ENCODE measurements at regions not wholly inside any gene's neighbourhood (a gene's known extent, or its start where the extent isn't known, plus 50 kb on each side); places are given as distances from the start of the nearest gene placed in this dataset.
A peak's percentile ranks its signal among the peaks of the same experiment; 100 is the strongest.

- Histone ChIP-seq H3K4me1 (no peaks in the 10 kb centered on the region), H3K36me3 (no peaks in the 10 kb centered on the region), H3K9me3 (peaks cover 0 to 6% (median 0%) of the 10 kb centered on the region in 4 donors), H3K27ac (no peak overlapping the region), H3K27me3 (no peaks in the 10 kb centered on the region), H3K4me3 (no peak overlapping the region)
- TF ChIP-seq POLR2AphosphoS5 (IDR thresholded peaks at IDR 0.05) (no peak), POLR2A (IDR thresholded peaks at IDR 0.05) (no peak), EP300 (IDR thresholded peaks at IDR 0.05) (no peak), CTCF (IDR thresholded peaks at IDR 0.05) (no peak)
- intact Hi-C loops (cut with DNase I; ENCODE audit: low total_unique reads) = no loop called here
- WGBS, 5 donors = 25 to 45% (median 40%) methylated on average over 1 of the region's 1 CpG
- DNase-seq = no peak
Observed at GRCh38 chr18:43992741-43993140, 687.9 kb upstream of the SETBP1 start.

GRCh38 chr18:43994381-43994780, 686.3 kb upstream of the SETBP1 start:
- intact Hi-C loops (cut with DNase I; ENCODE audit: low total_unique reads) = no loop called here
- no peak overlapping the region for H3K4me3 ChIP-seq
- H3K9me3 ChIP-seq = no peaks in the 10 kb centered on the region
- no peaks in the 10 kb centered on the region for H3K36me3 ChIP-seq
- H3K27me3 ChIP-seq = no peaks in the 10 kb centered on the region
- TF ChIP-seq POLR2A (IDR thresholded peaks at IDR 0.05) = no peak
- TF ChIP-seq CTCF (IDR thresholded peaks at IDR 0.05) = no peak
- no peak for TF ChIP-seq EP300 (IDR thresholded peaks at IDR 0.05)
- TF ChIP-seq POLR2AphosphoS5 (IDR thresholded peaks at IDR 0.05) = no peak
- DNase-seq = peak in 1 of 2 donors; percentile 3
- no peaks in the 10 kb centered on the region for H3K4me1 ChIP-seq
- 75 to 84% (median 76%) methylated on average over 4 of the region's 4 CpGs for WGBS, 5 donors
- H3K27ac ChIP-seq = no peak overlapping the region

GRCh38 chr18:44013871-44014270, 666.8 kb upstream of the SETBP1 start:
- Histone ChIP-seq H3K9me3 (no peaks in the 10 kb centered on the region), H3K27me3 (no peaks in the 10 kb centered on the region), H3K27ac (no peak overlapping the region), H3K4me3 (no peak overlapping the region), H3K36me3 (no peaks in the 10 kb centered on the region), H3K4me1 (no peaks in the 10 kb centered on the region)
- DNase-seq = no peak
- TF ChIP-seq EP300 (IDR thresholded peaks at IDR 0.05) = no peak
- no peak for TF ChIP-seq POLR2A (IDR thresholded peaks at IDR 0.05)
- TF ChIP-seq POLR2AphosphoS5 (IDR thresholded peaks at IDR 0.05) = no peak
- no peak for TF ChIP-seq CTCF (IDR thresholded peaks at IDR 0.05)
- 67 to 82% (median 76%) methylated on average over 2 of the region's 2 CpGs for WGBS, 5 donors
- intact Hi-C loops (cut with DNase I; ENCODE audit: low total_unique reads) = no loop called here

GRCh38 chr18:44025421-44025820, 655.3 kb upstream of the SETBP1 start:
- TF ChIP-seq POLR2AphosphoS5 (IDR thresholded peaks at IDR 0.05) (no peak), CTCF (IDR thresholded peaks at IDR 0.05) (no peak), POLR2A (IDR thresholded peaks at IDR 0.05) (no peak), EP300 (IDR thresholded peaks at IDR 0.05) (no peak)
- no peak for DNase-seq
- 40 to 50% (median 43%) methylated on average over 1 of the region's 1 CpG for WGBS, 5 donors
- Histone ChIP-seq H3K4me3 (no peak overlapping the region), H3K36me3 (no peaks in the 10 kb centered on the region), H3K27me3 (no peaks in the 10 kb centered on the region), H3K27ac (no peak overlapping the region), H3K4me1 (no peaks in the 10 kb centered on the region), H3K9me3 (peaks cover 0 to 4% (median 0%) of the 10 kb centered on the region in 4 donors)
- intact Hi-C loops (cut with DNase I; ENCODE audit: low total_unique reads) = no loop called here
